GM12878 (cell line): ENCODE measurements at regions not wholly inside any gene's neighbourhood (a gene's known extent, or its start where the extent isn't known, plus 50 kb on each side); places are given as distances from the start of the nearest gene placed in this dataset.

Source experiments
- ATAC-seq: fragments of 200-7000 bp; cut with Tn5 transposase; 3 replicates; pipeline ENCODE4 v1.9.1; 2020; ENCODE audit warnings: mild to moderate bottlenecking, moderate library complexity
- BruUV-seq: library from RNA; stranded (reverse); fragments of 400-500 nt; replicated peaks from 2 replicates; lab custom pipeline; 2021; lab: Mats Ljungman, UMichigan
- CTCF ChIA-PET: fragments of 300-600 bp; sonication (Branson Sonifier 250); formaldehyde crosslinking; extraction: SDS; loops from one replicate; lab custom pipeline; 2021; ENCODE audit warnings: inconsistent platforms; lab: Yijun Ruan, JAX
- POLR2A ChIA-PET: fragments of 350-600 bp; formaldehyde crosslinking; extraction: SDS; loops from one replicate; lab custom pipeline; 2021; ENCODE audit warnings: inconsistent platforms; lab: Charles Lee
- RAD21 ChIA-PET: fragments of 300-600 bp; sonication (Branson Sonifier 250); formaldehyde crosslinking; loops from one replicate; lab custom pipeline; 2023; ENCODE audit warnings: antibody characterized with exemption; ENCODE audit not compliant: unreplicated experiment; lab: Charles Lee
- SMC1A ChIA-PET: fragments of 300-600 bp; sonication (Branson Sonifier 250); formaldehyde crosslinking; loops from one replicate; lab custom pipeline; 2023; ENCODE audit not compliant: unreplicated experiment, uncharacterized antibody; lab: Charles Lee
- DNase-seq: peaks from one replicate; pipeline ENCODE4 v3.0.0-alpha.2; 2011; ENCODE audit warnings: low read depth, low spot score
- FAIRE-seq: peaks from 3 replicates; lab custom pipeline; 2011; peaks lifted over from hg19 to GRCh38; lab: Jason Lieb, UNC
- H2AFZ ChIP-seq: 2 replicates; pipeline ENCODE4 v1.6.0; 2011; ENCODE audit warnings: low read depth, low read length, control low read depth; ENCODE audit not compliant: control insufficient read depth
- H3K27ac ChIP-seq: 2 replicates; pipeline ENCODE4 v1.5.1; 2011; ENCODE audit warnings: control low read depth; ENCODE audit not compliant: control insufficient read depth, insufficient read depth
- H3K27me3 ChIP-seq, 2 experiments: replicated peaks in 1 of 2; 2 replicates each; pipeline versions ENCODE4 v1.6.0 to v1.6.1; 2011; ENCODE audit warnings: low read length in 1 of 2; ENCODE audit not compliant: control insufficient read depth in 2 of 2, insufficient read depth in 2 of 2
- H3K36me3 ChIP-seq, 2 experiments: 2 replicates each; pipeline ENCODE4 v1.5.1; 2011; ENCODE audit warnings: low read length in 1 of 2; ENCODE audit not compliant: control insufficient read depth in 2 of 2, insufficient read depth in 2 of 2
- H3K4me1 ChIP-seq: 2 replicates; pipeline ENCODE4 v1.6.1; 2011; ENCODE audit warnings: mild to moderate bottlenecking, low read length, moderate library complexity, mixed read lengths; ENCODE audit not compliant: control insufficient read depth, insufficient read depth
- H3K4me2 ChIP-seq: 2 replicates; pipeline ENCODE4 v1.6.0; 2011; ENCODE audit warnings: control low read depth; ENCODE audit not compliant: control insufficient read depth, insufficient read depth
- H3K4me3 ChIP-seq: fragments of 200-600 bp; sonication (generic); 2 replicates; pipeline ENCODE4 v1.5.1; 2016
- H3K79me2 ChIP-seq: 2 replicates; pipeline ENCODE4 v1.6.0; 2011; ENCODE audit warnings: low read length; ENCODE audit not compliant: control insufficient read depth, insufficient read depth
- H3K9ac ChIP-seq: 2 replicates; pipeline ENCODE4 v1.8.0; 2011; ENCODE audit warnings: low read length, control low read depth, mixed read lengths; ENCODE audit not compliant: control insufficient read depth, insufficient read depth
- H3K9me3 ChIP-seq: replicated peaks from 3 replicates; pipeline ENCODE4 v1.5.1; 2011; ENCODE audit warnings: mild to moderate bottlenecking, low read length; ENCODE audit not compliant: control insufficient read depth, insufficient read depth
- H4K20me1 ChIP-seq: 2 replicates; pipeline ENCODE4 v1.6.0; 2011; ENCODE audit not compliant: control insufficient read depth, insufficient read depth
- BHLHE40 ChIP-seq, 2 experiments: fragments of 450-650 bp in 1 of 2; IDR thresholded peaks; 2 replicates each; pipeline ENCODE4 v1.6.1; 2011 to 2017; ENCODE audit warnings: low read depth in 2 of 2, borderline replicate concordance in 1 of 2, improper control_type of control experiment in 1 of 2, low read length in 1 of 2, mild to moderate bottlenecking in 1 of 2
- CHD4 ChIP-seq: fragments of 200-600 bp; sonication (generic); IDR thresholded peaks from 2 replicates; pipeline ENCODE4 v1.6.1; 2016; ENCODE audit warnings: mild to moderate bottlenecking
- HDGF ChIP-seq: fragments of 450-650 bp; IDR thresholded peaks from 2 replicates; pipeline ENCODE4 v1.6.1; 2016; ENCODE audit warnings: antibody characterized with exemption
- JUND ChIP-seq: IDR thresholded peaks from 2 replicates; pipeline ENCODE4 v1.6.1; 2012; ENCODE audit warnings: low read depth, mild to moderate bottlenecking, low read length, improper control_type of control experiment, moderate library complexity
- KAT2A ChIP-seq: conservative IDR thresholded peaks from 2 replicates; pipeline ENCODE4 v1.6.1; 2011; ENCODE audit warnings: low read depth, low read length; ENCODE audit not compliant: control insufficient read depth
- KDM1A ChIP-seq: fragments of 200-600 bp; sonication (generic); IDR thresholded peaks from 2 replicates; pipeline ENCODE4 v1.6.1; 2016; ENCODE audit warnings: borderline replicate concordance
- MYC ChIP-seq: IDR thresholded peaks from 2 replicates; pipeline ENCODE4 v1.6.1; 2011; ENCODE audit warnings: mild to moderate bottlenecking, low read length, moderate library complexity, inconsistent platforms; ENCODE audit not compliant: insufficient read depth, insufficient replicate concordance, insufficient read length, severe bottlenecking
- PAX8 ChIP-seq: fragments of 450-650 bp; IDR thresholded peaks from 2 replicates; pipeline ENCODE4 v1.6.1; 2017; ENCODE audit warnings: mild to moderate bottlenecking, moderate library complexity
- PML ChIP-seq: IDR thresholded peaks from 2 replicates; pipeline ENCODE4 v1.6.1; 2012; ENCODE audit warnings: low read length, inconsistent platforms
- RELB ChIP-seq: fragments of 450-650 bp; IDR thresholded peaks from 2 replicates; pipeline ENCODE4 v1.6.1; 2017; ENCODE audit warnings: low read depth, mild to moderate bottlenecking, moderate library complexity
- SMAD1 ChIP-seq: fragments of 450-650 bp; IDR thresholded peaks from 2 replicates; pipeline ENCODE4 v1.6.1; 2018; ENCODE audit warnings: mild to moderate bottlenecking, low read depth; ENCODE audit not compliant: partially characterized antibody
- SMC3 ChIP-seq: IDR thresholded peaks from 2 replicates; pipeline ENCODE4 v1.6.1; 2011; ENCODE audit warnings: low read length, improper control_type of control experiment, borderline replicate concordance
- SP1 ChIP-seq: IDR thresholded peaks from one replicate; pipeline ENCODE4 v1.6.1; 2011; ENCODE audit warnings: low read depth, low read length
- SRF ChIP-seq, 2 experiments: IDR thresholded peaks; 2 replicates each; pipeline ENCODE4 v1.6.1; 2011; ENCODE audit warnings: low read depth in 2 of 2, low read length in 2 of 2, mild to moderate bottlenecking in 1 of 2, moderate library complexity in 1 of 2
- SUPT20H ChIP-seq: IDR thresholded peaks from 2 replicates; pipeline ENCODE4 v1.6.1; 2011; ENCODE audit warnings: low read depth, mild to moderate bottlenecking, low read length, moderate library complexity, borderline replicate concordance; ENCODE audit not compliant: control insufficient read depth
- USF2 ChIP-seq: IDR thresholded peaks from 2 replicates; pipeline ENCODE4 v1.6.1; 2011; ENCODE audit warnings: low read depth, low read length, improper control_type of control experiment, borderline replicate concordance
- ZNF217 ChIP-seq: fragments of 450-650 bp; IDR thresholded peaks from 2 replicates; pipeline ENCODE4 v1.6.1; 2017; ENCODE audit warnings: antibody characterized with exemption, mild to moderate bottlenecking
- WGBS: methylation state at CpG from one replicate; pipeline ENCODE4 v1.1.6; 2016; ENCODE audit warnings: low lambda C conversion rate; ENCODE audit not compliant: insufficient replicate concordance, insufficient coverage; ENCODE audit errors: missing lambda C conversion rate; 5-methylcytosine and 5-hydroxymethylcytosine counted together
- in situ Hi-C: fragments of 300-500 bp; cut with MboI; formaldehyde crosslinking; loops from 9 replicates; pipeline ENCODE4 v1.14.3; 2018; ENCODE audit warnings: mixed read lengths
- intact Hi-C: fragments of 100-400 bp; cut with micrococcal nuclease; formaldehyde crosslinking; loops from one replicate; pipeline ENCODE4 v1.14.2; 2022; ENCODE audit not compliant: unreplicated experiment

GRCh38 chr4:14520171-14520570 lies 482.1 kb upstream of the CPEB2 start:
- no TSS peak for BruUV-seq
- H3K79me2 ChIP-seq = no peaks in the 10 kb centered on the region
- H3K9me3 ChIP-seq = no peaks in the 10 kb centered on the region
- WGBS = 0% methylated on average over 1 of the region's 1 CpG
- no peaks in the 10 kb centered on the region for H3K36me3 ChIP-seq
- CTCF ChIA-PET = no interaction called here
- no peak overlapping the region for H3K4me3 ChIP-seq
- no peak overlapping the region for H3K27ac ChIP-seq
- H4K20me1 ChIP-seq = no peaks in the 10 kb centered on the region
- SMC1A ChIA-PET = interaction anchor here (1.2 to 1.3 kb wide), 2 partner anchors 26 to 598 kb away, joined by 3 to 4 read pairs; no protein-coding TSS in a partner anchor
- TF ChIP-seq BHLHE40 (IDR thresholded peaks at IDR 0.05; ENCODE audit: borderline replicate concordance in 1 of 2, low read depth in 2 of 2, low read length in 1 of 2) = no peak
- no peak for TF ChIP-seq ZNF217
- no peak for TF ChIP-seq CHD4
- TF ChIP-seq SMAD1 = no peak
- no peak for TF ChIP-seq HDGF
- no peak for TF ChIP-seq SRF (IDR thresholded peaks at IDR 0.05; ENCODE audit: low read depth in 2 of 2, low read length in 2 of 2)
- TF ChIP-seq KDM1A = no peak
- no peak for TF ChIP-seq SUPT20H
- no peak for TF ChIP-seq SMC3
- TF ChIP-seq MYC = no peak
- no peak for TF ChIP-seq PML
- no peak for TF ChIP-seq KAT2A
- no peak for TF ChIP-seq USF2
- no peak for TF ChIP-seq RELB
- no peak for TF ChIP-seq JUND
- TF ChIP-seq SP1 = no peak
- TF ChIP-seq PAX8 = no peak
- intact Hi-C loops = no loop called here
- H3K27me3 ChIP-seq = no peaks in the 10 kb centered on the region
- POLR2A ChIA-PET = no interaction called here
- RAD21 ChIA-PET = no interaction called here
- no peaks in the 10 kb centered on the region for H3K4me1 ChIP-seq
- H3K9ac ChIP-seq = no peak overlapping the region
- ATAC-seq = 0 out of 3 replicates have a peak, but pooled peaks have one; percentile 21
- FAIRE-seq = no peak
- H3K4me2 ChIP-seq = no peak overlapping the region
- in situ Hi-C loops = no loop called here
- DNase-seq = no peak
- no peak overlapping the region for H2AFZ ChIP-seq
